HK-2 (cell line): ENCODE measurements at regions not wholly inside any gene's neighbourhood (a gene's known extent, or its start where the extent isn't known, plus 50 kb on each side); places are given as distances from the start of the nearest gene placed in this dataset.

ENCODE experiments used
- DNase-seq: peaks from one replicate; pipeline ENCODE4 v3.0.0-alpha.2; 2018; ENCODE audit not compliant: unreplicated experiment

GRCh38 chr5:40277161-40277906, 402.4 kb upstream of the PTGER4 start:
- DNase-seq, result no peak

- DNase-seq, result no peak
These were observed 403.2 kb upstream of the PTGER4 start for GRCh38 chr5:40276426-40277102.

GRCh38 chr5:40274568-40274967, 405.1 kb upstream of the PTGER4 start:
- no peak for DNase-seq

- DNase-seq, result no peak
These were observed 405.8 kb upstream of the PTGER4 start for GRCh38 chr5:40273936-40274335.

GRCh38 chr5:40271476-40271875, 408.2 kb upstream of the PTGER4 start:
- no peak for DNase-seq

GRCh38 chr5:40270274-40270845, 409.4 kb upstream of the PTGER4 start:
- no peak for DNase-seq

GRCh38 chr5:40268088-40268487, 411.6 kb upstream of the PTGER4 start:
- no peak for DNase-seq

- no peak for DNase-seq
These were observed 412.8 kb upstream of the PTGER4 start for GRCh38 chr5:40266952-40267351.

GRCh38 chr5:40261984-40262383, 417.7 kb upstream of the PTGER4 start:
- no peak for DNase-seq

GRCh38 chr5:40260361-40260760, 419.4 kb upstream of the PTGER4 start:
- DNase-seq, result no peak

- no peak for DNase-seq
These were observed 421.5 kb upstream of the PTGER4 start for GRCh38 chr5:40258222-40258621.

GRCh38 chr5:40240671-40241070, 439.0 kb upstream of the PTGER4 start:
- DNase-seq, result no peak

GRCh38 chr5:40240111-40240510, 439.6 kb upstream of the PTGER4 start:
- no peak for DNase-seq

GRCh38 chr5:40238066-40238745, 441.5 kb upstream of the PTGER4 start:
- DNase-seq, result no peak

GRCh38 chr5:40235471-40236400, 444.0 kb upstream of the PTGER4 start:
- DNase-seq, result no peak

GRCh38 chr5:40233268-40233667, 446.4 kb upstream of the PTGER4 start:
- no peak for DNase-seq

GRCh38 chr5:40227931-40228330, 451.8 kb upstream of the PTGER4 start:
- no peak for DNase-seq

GRCh38 chr5:40227366-40227765, 452.3 kb upstream of the PTGER4 start:
- DNase-seq, result no peak

- DNase-seq, result no peak
These were observed 452.8 kb upstream of the PTGER4 start for GRCh38 chr5:40226906-40227305.

- peak; percentile 4 for DNase-seq
These were observed 454.6 kb upstream of the PTGER4 start for GRCh38 chr5:40225147-40225546.

GRCh38 chr5:40224421-40224820, 455.3 kb upstream of the PTGER4 start:
- peak; percentile 1 for DNase-seq
